GM18907 (cell line): ENCODE measurements at regions not wholly inside any gene's neighbourhood (a gene's known extent, or its start where the extent isn't known, plus 50 kb on each side); places are given as distances from the start of the nearest gene placed in this dataset.
"Not testable (repeated sequence)": the region's sequence is repeated elsewhere in the genome, so short reads cannot be mapped to it uniquely, and the experiment has no call there.

Source experiments
- ATAC-seq: cut with Tn5 transposase; IDR thresholded peaks from one replicate; pipeline ENCODE4 v1.9.1; 2021; ENCODE audit warnings: mild to moderate bottlenecking, moderate library complexity; ENCODE audit not compliant: unreplicated experiment

GRCh38 chr10:33715303-33715975 lies 381.0 kb upstream of the NRP1 start:
- no peak for ATAC-seq

- ATAC-seq = no peak
These were observed 378.4 kb upstream of the NRP1 start for GRCh38 chr10:33712825-33713224.

GRCh38 chr10:33710006-33710405 lies 375.5 kb upstream of the NRP1 start:
- no peak for ATAC-seq

- ATAC-seq = no peak
These were observed 374.7 kb upstream of the NRP1 start for GRCh38 chr10:33709008-33709753.

GRCh38 chr10:33708561-33708960 lies 374.1 kb upstream of the NRP1 start:
- no peak for ATAC-seq

GRCh38 chr10:33706746-33707145 lies 372.3 kb upstream of the NRP1 start:
- no peak for ATAC-seq

- ATAC-seq = no peak
These were observed 371.7 kb upstream of the NRP1 start for GRCh38 chr10:33706191-33706590.

GRCh38 chr10:33704214-33704830 lies 369.9 kb upstream of the NRP1 start:
- ATAC-seq = no peak

GRCh38 chr10:33703501-33704213 lies 369.2 kb upstream of the NRP1 start:
- ATAC-seq = no peak

- ATAC-seq = no peak
These were observed 363.6 kb upstream of the NRP1 start for GRCh38 chr10:33698033-33698432.

GRCh38 chr10:33697016-33697415 lies 362.5 kb upstream of the NRP1 start:
- no peak for ATAC-seq

- ATAC-seq = no peak
These were observed 361.1 kb upstream of the NRP1 start for GRCh38 chr10:33695536-33695935.

GRCh38 chr10:33690536-33690935 lies 356.1 kb upstream of the NRP1 start:
- not testable (repeated sequence) for ATAC-seq

GRCh38 chr10:33688506-33688905 lies 354.0 kb upstream of the NRP1 start:
- no peak for ATAC-seq

- no peak for ATAC-seq
These were observed 349.7 kb upstream of the NRP1 start for GRCh38 chr10:33684211-33684611.

GRCh38 chr10:33681595-33681994 lies 347.1 kb upstream of the NRP1 start:
- no peak for ATAC-seq

- no peak for ATAC-seq
These were observed 345.6 kb upstream of the NRP1 start for GRCh38 chr10:33680036-33680435.

GRCh38 chr10:33676606-33677339 lies 342.3 kb upstream of the NRP1 start:
- no peak for ATAC-seq

- ATAC-seq = no peak
These were observed 340.6 kb upstream of the NRP1 start for GRCh38 chr10:33674986-33675599.

GRCh38 chr10:33674491-33674890 lies 340.0 kb upstream of the NRP1 start:
- ATAC-seq = no peak
